GM18870 (cell line): ENCODE measurements at regions not wholly inside any gene's neighbourhood (a gene's known extent, or its start where the extent isn't known, plus 50 kb on each side); places are given as distances from the start of the nearest gene placed in this dataset.

Experiments
- ATAC-seq: cut with Tn5 transposase; IDR thresholded peaks from one replicate; pipeline ENCODE4 v1.9.1; 2021; ENCODE audit warnings: moderate library complexity; ENCODE audit not compliant: unreplicated experiment

- no peak for ATAC-seq
Observed at GRCh38 chr10:131646551-131647525, 254.0 kb upstream of the PPP2R2D start.

DNA sequence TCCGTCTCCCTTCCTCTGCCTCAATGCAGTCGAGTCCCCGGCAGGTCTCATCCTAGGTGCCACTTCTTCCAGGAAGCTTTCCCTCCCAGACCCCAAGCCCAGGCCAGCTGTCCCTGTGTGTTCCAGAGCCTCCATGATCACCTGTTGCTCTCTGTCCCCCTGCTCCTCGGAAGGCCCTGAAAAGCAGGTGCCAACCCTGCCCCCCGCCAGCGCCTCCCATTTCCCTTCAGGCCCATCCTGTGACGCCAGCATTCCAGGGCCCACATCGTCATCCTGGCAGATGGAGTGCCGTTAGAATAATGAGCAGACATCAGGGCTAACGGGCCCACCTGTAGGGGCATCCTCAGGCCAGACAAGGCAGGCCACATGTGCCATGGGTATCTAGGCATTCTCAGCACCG lies 253.0 kb upstream of the PPP2R2D start:
- ATAC-seq: no peak

- no peak for ATAC-seq
Observed at GRCh38 chr10:131648386-131649020, 252.3 kb upstream of the PPP2R2D start.

DNA sequence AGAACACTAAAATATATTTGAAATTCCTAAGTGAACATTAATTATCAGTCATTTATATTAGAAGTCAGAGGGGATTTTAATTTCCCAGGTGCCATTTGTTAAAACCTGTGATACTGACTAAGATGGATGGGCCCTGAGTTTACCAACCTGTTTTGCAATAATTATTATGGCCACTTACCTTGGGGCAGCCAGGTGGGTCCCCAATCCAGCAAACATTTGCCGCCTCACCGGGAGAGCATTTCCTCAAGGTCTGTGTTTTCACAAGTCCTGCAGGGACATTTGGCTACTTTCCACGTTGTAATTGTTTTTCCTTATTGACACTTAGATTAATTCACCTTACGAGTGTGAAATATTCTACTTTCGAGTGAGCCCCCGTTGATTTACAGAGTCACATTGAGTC lies 251.2 kb upstream of the PPP2R2D start:
- no peak for ATAC-seq

GRCh38 chr10:131650169-131650705 lies 250.6 kb upstream of the PPP2R2D start:
- ATAC-seq: no peak

DNA sequence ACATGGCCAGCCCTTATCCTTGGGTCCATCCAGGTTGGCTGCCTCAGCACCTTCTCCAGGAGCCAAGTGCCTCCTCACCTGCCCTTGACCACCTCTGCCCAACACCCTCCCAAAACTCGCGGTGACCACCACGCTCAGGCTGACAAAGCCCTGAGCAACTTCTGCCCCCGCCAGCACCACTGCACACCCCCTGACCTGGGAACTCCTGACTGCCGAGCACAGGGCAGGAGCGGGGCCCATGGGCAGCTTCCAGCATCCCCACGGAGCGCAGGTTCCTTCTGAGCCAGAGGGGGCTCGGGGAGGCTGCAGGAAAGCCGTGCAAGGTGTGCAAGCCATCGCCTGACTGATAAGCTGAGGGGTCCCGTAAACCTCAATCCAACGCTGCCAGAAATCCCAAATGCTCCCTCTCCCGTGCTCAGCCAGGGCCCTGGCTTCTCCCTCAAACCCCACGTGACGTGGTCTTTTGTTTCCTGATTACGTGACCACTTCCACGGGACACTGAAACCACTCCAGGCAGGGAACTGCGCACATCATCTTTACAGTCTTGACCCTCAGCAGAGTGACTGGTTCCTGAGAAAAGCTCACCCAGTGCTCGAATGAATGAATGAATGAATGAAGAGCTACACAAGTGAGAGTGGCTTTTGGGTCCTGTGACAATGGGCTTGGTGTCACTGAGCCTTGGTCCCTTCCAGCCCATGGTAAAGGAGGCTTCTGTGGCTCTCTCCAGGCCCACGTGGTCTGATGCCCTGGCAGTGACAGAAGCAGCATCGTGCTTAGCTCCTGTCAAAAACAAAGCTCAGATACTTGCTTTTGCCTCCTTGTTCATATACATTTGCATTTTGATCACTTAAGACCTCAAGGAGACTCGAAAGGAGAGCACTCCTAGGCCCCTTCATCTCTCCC lies 249.8 kb upstream of the PPP2R2D start:
- no peak for ATAC-seq

- no peak for ATAC-seq
Observed at GRCh38 chr10:131651674-131652437, 249.0 kb upstream of the PPP2R2D start.

DNA sequence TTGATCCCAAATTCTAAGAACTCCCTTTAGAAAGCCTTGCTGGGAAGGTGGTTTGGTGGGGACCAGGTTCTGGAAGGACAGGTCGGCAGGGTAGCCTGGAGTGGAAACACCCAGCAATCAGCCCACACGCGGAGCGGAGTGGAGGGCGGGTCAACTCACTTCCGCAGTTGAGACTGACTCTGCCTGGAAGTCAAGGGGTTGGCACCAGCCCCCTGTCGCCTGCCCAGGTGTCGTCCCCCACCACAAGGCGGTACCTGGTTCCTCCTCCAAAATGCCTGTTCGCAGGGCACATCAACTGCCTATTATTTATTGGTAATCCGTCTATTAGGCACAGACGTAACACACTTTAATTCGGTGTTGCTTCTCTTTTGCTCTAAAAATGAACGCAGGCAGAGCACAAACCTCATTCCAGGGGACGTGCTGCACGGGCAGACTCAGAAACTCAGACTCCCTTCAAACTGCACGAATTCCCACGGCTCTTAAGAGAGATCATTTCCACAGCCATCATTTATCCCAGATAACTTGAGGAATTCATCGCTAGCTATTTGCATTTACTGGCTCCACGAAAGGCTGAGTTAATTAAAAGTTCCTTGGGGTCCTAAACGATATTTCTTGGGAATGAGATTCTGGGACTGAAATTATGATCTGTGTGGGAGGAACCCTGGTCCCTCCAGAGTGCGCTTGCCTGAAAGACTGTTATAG lies 248.2 kb upstream of the PPP2R2D start:
- ATAC-seq: no peak

- no peak for ATAC-seq
Observed at GRCh38 chr10:131653140-131653539, 247.7 kb upstream of the PPP2R2D start.

GRCh38 chr10:131653554-131654470 lies 247.0 kb upstream of the PPP2R2D start:
- no peak for ATAC-seq

- no peak for ATAC-seq
Observed at GRCh38 chr10:131654471-131655087, 246.2 kb upstream of the PPP2R2D start.

DNA sequence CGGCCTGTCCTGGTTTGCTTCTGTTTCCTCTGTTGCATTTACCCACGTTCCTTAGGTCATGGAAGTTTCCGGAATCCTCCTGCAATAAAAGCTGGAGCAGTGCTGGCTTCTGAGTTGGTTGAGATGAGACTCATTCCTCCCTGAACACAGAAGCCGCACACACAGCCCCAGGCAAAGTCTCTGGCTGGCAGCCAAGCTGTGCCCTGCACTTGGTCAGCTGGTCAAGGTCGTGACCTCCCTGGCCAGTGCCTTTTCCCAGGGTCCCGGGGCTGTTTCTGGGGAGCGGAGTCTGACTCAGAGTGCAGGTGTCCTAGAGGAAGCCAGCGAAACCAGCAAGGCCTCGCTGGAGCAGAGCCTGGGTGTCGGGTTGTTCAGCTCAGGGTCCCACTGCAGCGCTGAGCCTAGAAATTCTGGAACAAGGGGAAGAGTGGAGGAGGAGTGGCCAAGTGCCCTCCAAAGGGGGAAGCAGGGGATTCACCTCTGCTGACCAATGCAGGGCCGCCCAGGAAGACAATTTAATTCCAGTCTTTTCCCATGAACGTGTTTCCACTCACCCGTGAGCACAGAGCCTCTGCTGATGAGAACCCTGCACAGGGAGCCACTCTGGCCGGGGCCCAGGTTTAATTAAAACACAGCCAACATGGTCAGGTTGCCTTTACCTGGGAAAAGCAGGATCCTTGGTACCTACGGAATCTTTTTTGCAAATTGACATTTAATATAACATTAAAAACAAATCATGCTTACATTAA lies 245.5 kb upstream of the PPP2R2D start:
- ATAC-seq: no peak

DNA sequence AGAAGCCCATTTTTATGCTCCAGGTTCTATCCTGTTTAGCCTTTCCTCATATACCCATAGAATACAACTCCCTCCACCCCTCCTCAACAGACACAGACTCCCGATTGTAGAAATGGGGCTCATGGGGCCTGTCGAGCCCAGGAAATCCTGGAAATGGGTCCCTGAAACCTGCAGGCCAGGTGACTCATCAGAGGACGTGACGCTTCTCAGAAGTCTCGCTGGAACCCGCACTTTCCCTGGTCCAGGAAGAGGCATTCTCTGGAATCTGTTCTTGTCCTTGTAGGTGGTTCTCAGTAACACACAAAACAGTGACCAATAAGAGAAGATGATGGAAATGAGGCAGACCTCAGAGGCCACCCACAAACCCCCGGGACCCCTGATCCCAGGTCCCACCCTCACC lies 244.8 kb upstream of the PPP2R2D start:
- ATAC-seq: no peak

DNA sequence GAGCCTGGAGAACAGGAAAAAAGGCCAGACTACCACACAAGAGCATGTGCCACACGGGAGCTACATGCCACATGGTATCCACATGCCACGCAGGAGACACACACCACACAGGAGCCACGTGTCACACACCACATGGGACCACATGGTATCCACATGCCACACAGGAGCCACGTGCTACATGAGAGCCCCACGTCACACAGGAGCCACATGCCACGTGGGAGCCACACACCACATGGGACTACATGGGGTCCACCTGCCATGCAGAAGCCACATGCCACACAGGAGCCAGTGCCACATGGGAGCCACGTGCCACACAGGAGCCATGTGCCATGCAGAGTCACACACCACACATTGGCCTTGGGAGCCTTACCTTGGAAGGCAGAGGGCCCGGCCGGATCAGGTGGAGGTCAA lies 244.4 kb upstream of the PPP2R2D start:
- no peak for ATAC-seq

- no peak for ATAC-seq
Observed at GRCh38 chr10:131657318-131657984, 243.4 kb upstream of the PPP2R2D start.

GRCh38 chr10:131657985-131658330 lies 242.8 kb upstream of the PPP2R2D start:
- ATAC-seq: no peak
